ENCODE measurements at regions not wholly inside any gene's neighbourhood (a gene's known extent, or its start where the extent isn't known, plus 50 kb on each side); places are given as distances from the start of the nearest gene placed in this dataset.

DNA sequence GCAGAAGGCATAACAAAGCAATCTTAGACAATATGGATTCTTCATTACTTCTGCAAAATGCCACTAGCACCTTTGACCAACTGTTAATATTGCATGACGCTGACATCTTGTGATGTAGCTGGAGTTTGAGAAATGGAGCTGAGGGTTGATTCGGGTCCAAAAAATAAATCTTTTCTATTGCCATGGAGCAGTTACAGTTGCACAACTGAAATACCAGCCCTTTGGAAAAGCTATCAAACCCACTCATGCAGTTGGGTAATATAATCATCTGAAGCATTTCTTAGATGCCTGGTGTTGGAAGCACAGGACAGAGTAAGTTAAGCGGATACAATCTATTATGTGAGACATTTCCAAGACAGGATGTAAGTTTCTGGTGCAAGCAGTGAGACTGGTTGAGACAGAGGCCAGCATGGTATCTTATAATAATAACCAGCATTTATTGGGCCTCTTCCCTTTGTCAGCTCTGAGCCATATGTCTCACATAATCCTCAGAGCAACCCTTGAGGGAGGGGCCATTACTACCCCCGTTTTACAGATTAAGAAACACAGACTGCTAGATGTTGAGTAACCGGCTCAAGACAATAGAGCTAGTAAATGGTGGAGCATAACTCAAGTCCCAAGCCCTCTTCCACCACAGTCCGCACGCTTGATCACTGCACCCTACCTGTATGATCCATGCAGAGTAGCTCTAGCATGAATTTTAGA lies 74.9 kb upstream of the CAPRIN1 start:
- no peak for TF ChIP-seq TAF1 (IDR thresholded peaks at IDR 0.05; ENCODE audit: borderline replicate concordance, insufficient read depth, low read length)
- no peak for TF ChIP-seq REST (IDR thresholded peaks at IDR 0.05; ENCODE audit: insufficient read depth in 1 of 2, low read depth in 2 of 2, low read length in 2 of 2)
- TF ChIP-seq FOXP2 (optimal IDR thresholded peaks at IDR 0.05; ENCODE audit: borderline replicate concordance, extremely low read depth, extremely low read length, insufficient read depth), result no peak
- TF ChIP-seq SIN3A (IDR thresholded peaks at IDR 0.05; ENCODE audit: borderline replicate concordance, insufficient read depth, low read length), result no peak
- TF ChIP-seq POLR2AphosphoS5 (IDR thresholded peaks at IDR 0.05; ENCODE audit: low read depth, low read length), result no peak

- TF ChIP-seq REST (IDR thresholded peaks at IDR 0.05; ENCODE audit: insufficient read depth in 1 of 2, low read depth in 2 of 2, low read length in 2 of 2) (no peak), TAF1 (IDR thresholded peaks at IDR 0.05; ENCODE audit: borderline replicate concordance, insufficient read depth, low read length) (no peak), SIN3A (IDR thresholded peaks at IDR 0.05; ENCODE audit: borderline replicate concordance, insufficient read depth, low read length) (no peak), FOXP2 (optimal IDR thresholded peaks at IDR 0.05; ENCODE audit: borderline replicate concordance, extremely low read depth, extremely low read length, insufficient read depth) (no peak), POLR2AphosphoS5 (IDR thresholded peaks at IDR 0.05; ENCODE audit: low read depth, low read length) (no peak)
These were observed 76.7 kb upstream of the CAPRIN1 start for GRCh38 chr11:33974804-33975203.

- no peak for TF ChIP-seq TAF1 (IDR thresholded peaks at IDR 0.05; ENCODE audit: borderline replicate concordance, insufficient read depth, low read length)
- TF ChIP-seq POLR2AphosphoS5 (IDR thresholded peaks at IDR 0.05; ENCODE audit: low read depth, low read length), result no peak
- no peak for TF ChIP-seq FOXP2 (optimal IDR thresholded peaks at IDR 0.05; ENCODE audit: borderline replicate concordance, extremely low read depth, extremely low read length, insufficient read depth)
- TF ChIP-seq SIN3A (IDR thresholded peaks at IDR 0.05; ENCODE audit: borderline replicate concordance, insufficient read depth, low read length), result no peak
- TF ChIP-seq REST (IDR thresholded peaks at IDR 0.05; ENCODE audit: insufficient read depth in 1 of 2, low read depth in 2 of 2, low read length in 2 of 2), result no peak
These were observed 79.1 kb upstream of the LMO2 start for GRCh38 chr11:33970984-33971466.

GRCh38 chr11:33967451-33967850 lies 75.6 kb upstream of the LMO2 start:
- TF ChIP-seq FOXP2 (optimal IDR thresholded peaks at IDR 0.05; ENCODE audit: borderline replicate concordance, extremely low read depth, extremely low read length, insufficient read depth), result no peak
- TF ChIP-seq SIN3A (IDR thresholded peaks at IDR 0.05; ENCODE audit: borderline replicate concordance, insufficient read depth, low read length), result no peak
- no peak for TF ChIP-seq POLR2AphosphoS5 (IDR thresholded peaks at IDR 0.05; ENCODE audit: low read depth, low read length)
- TF ChIP-seq TAF1 (IDR thresholded peaks at IDR 0.05; ENCODE audit: borderline replicate concordance, insufficient read depth, low read length), result no peak
- no peak for TF ChIP-seq REST (IDR thresholded peaks at IDR 0.05; ENCODE audit: insufficient read depth in 1 of 2, low read depth in 2 of 2, low read length in 2 of 2)

Data from PFSK-1 (cell line).